GM12875 (cell line): ENCODE measurements at regions not wholly inside any gene's neighbourhood (a gene's known extent, or its start where the extent isn't known, plus 50 kb on each side); places are given as distances from the start of the nearest gene placed in this dataset.

Experiments used
- H3K4me3 ChIP-seq: one replicate; pipeline ENCODE4 v1.5.1; 2011; ENCODE audit warnings: low read depth, low read length, control low read depth
- TF ChIP-seq, protein P1 (sequence below): IDR thresholded peaks from 2 replicates; pipeline ENCODE4 v1.5.1; 2011; ENCODE audit warnings: low read depth, mild to moderate bottlenecking, control low read depth, inconsistent platforms, low read length, moderate library complexity, borderline replicate concordance; ENCODE audit not compliant: insufficient read depth

- H3K4me3 ChIP-seq: no peak overlapping the region
- TF ChIP-seq, protein P1, sequence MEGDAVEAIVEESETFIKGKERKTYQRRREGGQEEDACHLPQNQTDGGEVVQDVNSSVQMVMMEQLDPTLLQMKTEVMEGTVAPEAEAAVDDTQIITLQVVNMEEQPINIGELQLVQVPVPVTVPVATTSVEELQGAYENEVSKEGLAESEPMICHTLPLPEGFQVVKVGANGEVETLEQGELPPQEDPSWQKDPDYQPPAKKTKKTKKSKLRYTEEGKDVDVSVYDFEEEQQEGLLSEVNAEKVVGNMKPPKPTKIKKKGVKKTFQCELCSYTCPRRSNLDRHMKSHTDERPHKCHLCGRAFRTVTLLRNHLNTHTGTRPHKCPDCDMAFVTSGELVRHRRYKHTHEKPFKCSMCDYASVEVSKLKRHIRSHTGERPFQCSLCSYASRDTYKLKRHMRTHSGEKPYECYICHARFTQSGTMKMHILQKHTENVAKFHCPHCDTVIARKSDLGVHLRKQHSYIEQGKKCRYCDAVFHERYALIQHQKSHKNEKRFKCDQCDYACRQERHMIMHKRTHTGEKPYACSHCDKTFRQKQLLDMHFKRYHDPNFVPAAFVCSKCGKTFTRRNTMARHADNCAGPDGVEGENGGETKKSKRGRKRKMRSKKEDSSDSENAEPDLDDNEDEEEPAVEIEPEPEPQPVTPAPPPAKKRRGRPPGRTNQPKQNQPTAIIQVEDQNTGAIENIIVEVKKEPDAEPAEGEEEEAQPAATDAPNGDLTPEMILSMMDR: no peak
These were observed 190.2 kb upstream of the ELL2 start for GRCh38 chr5:96151891-96152290.

DNA sequence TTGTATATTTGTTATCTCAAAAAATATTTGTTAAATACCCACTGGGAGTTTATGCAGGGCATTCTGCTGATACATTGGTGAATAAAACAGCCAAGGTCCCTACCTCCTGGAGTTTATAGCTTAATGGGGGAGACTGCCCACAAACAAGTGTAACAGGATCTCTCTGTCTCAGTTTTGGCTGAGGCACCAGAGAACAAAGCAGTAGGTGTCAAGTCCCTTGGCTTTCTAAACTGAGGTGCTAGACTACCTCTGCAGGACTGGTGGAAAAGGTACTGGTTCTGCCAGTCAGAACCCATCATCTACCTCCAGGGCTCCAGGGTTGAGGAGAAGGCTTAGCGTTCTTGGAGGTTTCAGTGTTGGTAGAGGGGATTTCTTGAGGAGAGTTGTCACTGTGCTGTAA, 188.4 kb upstream of the ELL2 start:
- H3K4me3 ChIP-seq: no peak overlapping the region
- TF ChIP-seq, protein P1: no peak

- TF ChIP-seq, protein P1: no peak
- no peak overlapping the region for H3K4me3 ChIP-seq
These were observed 187.9 kb upstream of the ELL2 start for GRCh38 chr5:96149546-96149945.

DNA sequence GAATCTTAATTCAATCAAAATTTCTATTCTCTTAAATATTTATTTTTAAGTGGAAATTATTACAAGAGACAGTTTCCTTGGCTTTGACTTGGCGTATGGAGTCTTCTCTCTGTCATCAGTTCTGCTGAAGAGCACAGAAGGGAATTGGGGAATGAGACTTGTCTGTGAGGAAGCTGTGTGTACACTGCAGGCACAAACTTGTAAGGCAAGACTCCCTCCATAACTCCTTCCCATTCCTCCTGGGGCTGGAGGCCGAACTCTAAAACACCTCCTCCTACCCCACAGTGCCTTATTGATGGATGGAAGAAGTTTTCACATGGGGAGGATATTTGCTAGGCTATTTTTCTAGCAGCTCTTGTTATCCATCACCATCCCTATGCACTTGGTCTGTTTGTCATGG, 187.4 kb upstream of the ELL2 start:
- no peak overlapping the region for H3K4me3 ChIP-seq
- TF ChIP-seq, protein P1: no peak

DNA sequence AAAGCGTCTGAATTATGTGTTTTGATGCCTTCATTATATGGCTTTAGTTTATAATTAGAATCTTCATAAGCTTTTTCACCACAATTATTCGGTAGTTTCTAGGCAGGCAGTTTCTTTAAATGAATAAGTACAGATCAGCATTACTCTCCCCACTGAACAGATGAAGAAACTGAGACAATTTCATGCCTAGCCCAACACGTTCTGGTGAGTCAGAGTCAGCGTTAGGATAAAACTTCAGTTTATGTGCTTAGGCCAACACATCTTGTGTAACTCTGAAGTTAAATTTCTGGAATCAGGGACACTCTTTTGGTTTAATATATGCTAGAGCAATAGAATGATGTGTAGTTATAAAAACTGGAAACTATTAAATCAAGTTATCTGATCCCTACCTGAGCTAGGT, 186.7 kb upstream of the ELL2 start:
- TF ChIP-seq, protein P1: no peak
- no peak overlapping the region for H3K4me3 ChIP-seq

DNA sequence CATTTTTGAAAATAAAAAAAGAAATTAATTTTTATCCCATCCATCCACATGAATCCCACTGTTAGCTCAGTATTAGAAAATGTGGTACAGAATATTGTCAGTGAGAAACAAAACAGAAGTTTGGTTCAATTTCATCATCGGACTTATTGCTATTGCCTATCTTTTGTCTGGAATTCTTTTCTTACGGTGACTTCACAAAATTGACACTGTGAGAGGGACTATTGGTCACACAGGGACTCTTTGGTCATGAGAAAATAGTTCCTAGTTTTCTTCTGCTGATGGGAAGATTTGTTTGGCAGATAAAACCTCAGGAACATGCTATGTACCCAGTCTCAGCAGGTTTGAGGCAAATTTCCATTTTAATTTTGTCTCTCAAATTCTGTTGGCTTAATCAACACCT, 186.2 kb upstream of the ELL2 start:
- TF ChIP-seq, protein P1: no peak
- no peak overlapping the region for H3K4me3 ChIP-seq

- TF ChIP-seq, protein P1: no peak
- no peak overlapping the region for H3K4me3 ChIP-seq
These were observed 185.0 kb upstream of the ELL2 start for GRCh38 chr5:96146675-96147074.
